ENCODE measurements at regions not wholly inside any gene's neighbourhood (a gene's known extent, or its start where the extent isn't known, plus 50 kb on each side); places are given as distances from the start of the nearest gene placed in this dataset.

DNA sequence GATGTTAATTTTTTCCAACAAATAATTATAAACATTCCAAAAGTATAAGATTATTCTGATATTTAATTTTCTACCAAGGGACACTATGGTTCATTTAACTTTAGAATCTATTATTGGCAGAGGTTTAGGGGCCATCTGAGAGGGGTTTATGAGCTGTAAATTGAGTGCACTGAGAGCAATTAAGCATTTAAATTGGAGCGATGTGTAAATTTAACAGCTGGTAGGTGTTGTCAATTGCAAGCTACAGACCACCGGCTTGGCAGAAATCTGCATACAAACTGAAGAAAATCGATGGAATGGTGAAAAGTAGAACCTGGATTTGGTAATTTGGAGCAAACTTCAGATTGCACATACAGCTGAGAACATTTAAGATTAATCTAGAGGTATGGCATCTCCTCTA is 55.8 kb upstream of the MTF2 start:
- Mint-ChIP-seq H3K36me3 (ENCODE audit: low read depth) (no peaks in the 10 kb centered on the region), H3K4me1 (peaks cover 3% of the 10 kb centered on the region), H3K9me3 (no peaks in the 10 kb centered on the region), H3K4me3 (no peak overlapping the region), H3K27me3 (ENCODE audit: insufficient read depth) (peaks cover 7% of the 10 kb centered on the region), H3K27ac (no peak overlapping the region)
- no peak for TF ChIP-seq CTCF (conservative IDR thresholded peaks at IDR 0.05)
- Histone ChIP-seq H3K9ac (ENCODE audit: extremely low read depth, low read length, poor library complexity, severe bottlenecking) (no peak overlapping the region), H3K36me3 (ENCODE audit: control insufficient read depth, insufficient read depth, low read length) (no peaks in the 10 kb centered on the region), H3K4me3 (ENCODE audit: low read length) (no peak overlapping the region), H3K27me3 (ENCODE audit: control insufficient read depth, insufficient read depth, low read length, poor library complexity, severe bottlenecking) (peaks cover 12% of the 10 kb centered on the region), H3K9me3 (ENCODE audit: control insufficient read depth, low read length) (no peaks in the 10 kb centered on the region), H3K4me1 (ENCODE audit: control insufficient read depth, insufficient read depth, low read length) (no peaks in the 10 kb centered on the region), H3K27ac (ENCODE audit: low read depth, low read length) (no peak overlapping the region)
- DNase-seq = no peak
- 61 to 79% methylated on average over 3 of the region's 3 CpGs for WGBS, 2 experiments (ENCODE audit: insufficient coverage in 1 of 2, insufficient read length in 1 of 2)

DNA sequence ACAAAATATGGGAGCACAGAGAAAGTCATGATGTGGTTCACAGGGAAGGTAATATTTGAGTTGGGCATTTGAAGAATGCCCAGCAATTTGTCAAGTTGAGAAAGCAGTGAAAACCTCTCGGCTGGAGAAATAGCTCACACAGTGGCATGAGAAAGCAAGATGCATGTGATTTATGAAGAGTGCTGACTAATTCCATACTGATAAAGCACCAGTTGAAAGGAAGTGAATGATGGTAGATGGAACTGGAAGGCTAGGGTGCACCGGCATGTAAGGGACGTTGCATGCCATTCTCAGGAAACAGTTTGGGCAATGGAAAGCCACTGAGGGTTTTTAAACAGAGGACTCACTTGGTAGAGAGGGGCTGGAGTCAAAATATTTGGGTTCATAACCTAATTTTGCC is 53.5 kb upstream of the MTF2 start:
- no peak for TF ChIP-seq CTCF (conservative IDR thresholded peaks at IDR 0.05)
- WGBS, 2 experiments (ENCODE audit: insufficient coverage in 1 of 2, insufficient read length in 1 of 2) = 93 to 94% methylated on average over 3 of the region's 3 CpGs

DNA sequence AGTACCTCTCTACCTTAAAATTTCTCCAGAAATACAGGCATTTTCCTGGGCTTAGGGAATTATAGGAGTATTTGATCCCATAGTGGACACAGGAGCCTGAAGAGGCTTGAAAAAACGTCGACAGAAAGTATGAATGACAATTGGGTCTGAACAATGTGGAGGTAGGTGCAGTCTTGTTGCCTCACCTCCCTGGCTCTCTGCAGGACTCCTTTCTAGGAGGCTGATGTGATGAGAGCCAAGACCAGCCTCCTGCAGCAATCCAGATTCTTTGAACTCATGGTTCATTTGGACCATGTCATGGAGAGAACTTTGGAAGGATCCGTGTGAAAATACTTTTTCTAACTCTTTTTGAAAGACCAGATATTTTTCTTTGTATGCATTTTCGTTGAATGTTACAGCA is 50.5 kb upstream of the MTF2 start:
- TF ChIP-seq CTCF (conservative IDR thresholded peaks at IDR 0.05) = no peak
- DNase-seq = no peak
- peaks cover 5% of the 10 kb centered on the region for H3K4me1 Mint-ChIP-seq
- no peaks in the 10 kb centered on the region for H3K9me3 ChIP-seq (ENCODE audit: control insufficient read depth, low read length)
- H3K27me3 ChIP-seq (ENCODE audit: control insufficient read depth, insufficient read depth, low read length, poor library complexity, severe bottlenecking) = peaks cover 21% of the 10 kb centered on the region
- no peak overlapping the region for H3K9ac ChIP-seq (ENCODE audit: extremely low read depth, low read length, poor library complexity, severe bottlenecking)
- no peaks in the 10 kb centered on the region for H3K36me3 Mint-ChIP-seq (ENCODE audit: low read depth)
- no peak overlapping the region for H3K27ac ChIP-seq (ENCODE audit: low read depth, low read length)
- no peaks in the 10 kb centered on the region for H3K4me1 ChIP-seq (ENCODE audit: control insufficient read depth, insufficient read depth, low read length)
- no peak overlapping the region for H3K27ac Mint-ChIP-seq
- no peaks in the 10 kb centered on the region for H3K36me3 ChIP-seq (ENCODE audit: control insufficient read depth, insufficient read depth, low read length)
- WGBS, 2 experiments (ENCODE audit: insufficient coverage in 1 of 2, insufficient read length in 1 of 2) = 48% methylated on average over 4 of the region's 4 CpGs; no CpG with 5 or more reads in 1 of the 2 experiments
- no peak overlapping the region for H3K4me3 Mint-ChIP-seq
- no peak overlapping the region for H3K4me3 ChIP-seq (ENCODE audit: low read length)
- H3K27me3 Mint-ChIP-seq (ENCODE audit: insufficient read depth) = peaks cover 7% of the 10 kb centered on the region
- H3K9me3 Mint-ChIP-seq = no peaks in the 10 kb centered on the region

More for the DNA sequence above, 53.5 kb upstream of the MTF2 start:
- no peak overlapping the region for H3K4me3 ChIP-seq (ENCODE audit: low read length)
- Mint-ChIP-seq H3K36me3 (ENCODE audit: low read depth) (no peaks in the 10 kb centered on the region), H3K27me3 (ENCODE audit: insufficient read depth) (peaks cover 7% of the 10 kb centered on the region), H3K4me1 (peaks cover 8% of the 10 kb centered on the region), H3K27ac (no peak overlapping the region), H3K9me3 (no peaks in the 10 kb centered on the region), H3K4me3 (no peak overlapping the region)
- no peak overlapping the region for H3K27ac ChIP-seq (ENCODE audit: low read depth, low read length)
- H3K9me3 ChIP-seq (ENCODE audit: control insufficient read depth, low read length) = no peaks in the 10 kb centered on the region
- no peaks in the 10 kb centered on the region for H3K36me3 ChIP-seq (ENCODE audit: control insufficient read depth, insufficient read depth, low read length)
- H3K9ac ChIP-seq (ENCODE audit: extremely low read depth, low read length, poor library complexity, severe bottlenecking) = no peak overlapping the region
- DNase-seq = no peak
- no peaks in the 10 kb centered on the region for H3K4me1 ChIP-seq (ENCODE audit: control insufficient read depth, insufficient read depth, low read length)
- H3K27me3 ChIP-seq (ENCODE audit: control insufficient read depth, insufficient read depth, low read length, poor library complexity, severe bottlenecking) = peaks cover 16% of the 10 kb centered on the region
